Mucosa of stomach (tissue), 1 donor: ENCODE measurements at regions not wholly inside any gene's neighbourhood (a gene's known extent, or its start where the extent isn't known, plus 50 kb on each side); places are given as distances from the start of the nearest gene placed in this dataset.

ENCODE experiments used
- H3K27me3 ChIP-seq: one replicate; pipeline ENCODE4 v1.7.0; 2013; ENCODE audit warnings: mild to moderate bottlenecking, low read length; ENCODE audit not compliant: control insufficient read depth, insufficient read depth
- H3K36me3 ChIP-seq: one replicate; pipeline ENCODE4 v1.7.0; 2013; ENCODE audit warnings: low read length; ENCODE audit not compliant: control insufficient read depth, insufficient read depth
- H3K4me1 ChIP-seq: one replicate; pipeline ENCODE4 v1.7.0; 2013; ENCODE audit warnings: mild to moderate bottlenecking, low read length; ENCODE audit not compliant: control insufficient read depth, insufficient read depth
- H3K4me3 ChIP-seq: one replicate; pipeline ENCODE4 v1.7.0; 2013; ENCODE audit warnings: low read length
- H3K9ac ChIP-seq: one replicate; pipeline ENCODE4 v1.7.0; 2013; ENCODE audit warnings: mild to moderate bottlenecking, low read length, moderate library complexity
- H3K9me3 ChIP-seq: one replicate; pipeline ENCODE4 v1.7.0; 2013; ENCODE audit warnings: mild to moderate bottlenecking, low read length, moderate library complexity; ENCODE audit not compliant: control insufficient read depth
- donor health status: Pancreatic carcinoma.

- H3K4me1 ChIP-seq: no peaks in the 10 kb centered on the region
- no peaks in the 10 kb centered on the region for H3K9me3 ChIP-seq
- H3K9ac ChIP-seq: no peak overlapping the region
- no peaks in the 10 kb centered on the region for H3K27me3 ChIP-seq
- no peaks in the 10 kb centered on the region for H3K36me3 ChIP-seq
- H3K4me3 ChIP-seq: no peak overlapping the region
These were observed 71.2 kb upstream of the ZNF236 start for GRCh38 chr18:76750917-76751890.

DNA sequence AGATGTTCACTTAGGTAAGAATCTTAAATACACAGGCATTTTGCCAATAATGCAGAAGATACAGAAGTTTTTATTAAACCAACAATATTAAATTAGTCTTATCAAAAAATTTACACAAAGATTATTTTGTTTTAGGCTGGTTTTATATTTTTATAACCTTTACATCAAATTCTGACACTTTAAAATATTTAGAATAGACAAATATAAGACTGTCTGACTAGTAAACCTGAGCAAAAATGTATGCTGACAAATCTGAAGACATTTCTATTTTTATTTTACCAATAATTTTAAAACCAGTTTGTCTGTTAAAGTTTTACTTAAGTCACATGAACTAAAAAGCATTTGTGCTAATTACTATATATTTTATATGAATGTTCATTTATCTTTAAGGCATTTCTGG is 72.1 kb upstream of the ZNF236 start:
- H3K9me3 ChIP-seq: no peaks in the 10 kb centered on the region
- no peak overlapping the region for H3K4me3 ChIP-seq
- no peak overlapping the region for H3K9ac ChIP-seq
- no peaks in the 10 kb centered on the region for H3K4me1 ChIP-seq
- no peaks in the 10 kb centered on the region for H3K27me3 ChIP-seq
- no peaks in the 10 kb centered on the region for H3K36me3 ChIP-seq

DNA sequence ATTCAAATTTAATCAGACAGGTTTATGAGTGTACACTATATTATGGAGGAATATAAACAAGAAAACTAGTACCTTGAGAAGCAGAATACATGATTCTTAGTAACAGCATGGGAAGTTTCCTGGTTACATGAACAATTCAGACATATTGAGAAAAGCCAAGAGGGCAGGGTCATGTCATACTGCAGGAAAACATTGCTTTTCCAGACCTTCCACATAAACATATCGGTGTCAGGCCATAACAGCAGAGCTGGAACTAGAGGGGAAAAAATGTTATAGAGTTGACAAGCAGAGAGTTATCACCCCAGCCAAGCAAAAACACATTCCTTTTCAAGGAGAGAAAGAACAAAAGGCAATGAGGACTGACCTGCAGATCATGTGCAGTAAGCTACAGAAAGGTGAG is 74.7 kb upstream of the ZNF236 start:
- no peak overlapping the region for H3K9ac ChIP-seq
- no peak overlapping the region for H3K4me3 ChIP-seq
- no peaks in the 10 kb centered on the region for H3K27me3 ChIP-seq
- H3K9me3 ChIP-seq: no peaks in the 10 kb centered on the region
- no peaks in the 10 kb centered on the region for H3K36me3 ChIP-seq
- H3K4me1 ChIP-seq: no peaks in the 10 kb centered on the region

DNA sequence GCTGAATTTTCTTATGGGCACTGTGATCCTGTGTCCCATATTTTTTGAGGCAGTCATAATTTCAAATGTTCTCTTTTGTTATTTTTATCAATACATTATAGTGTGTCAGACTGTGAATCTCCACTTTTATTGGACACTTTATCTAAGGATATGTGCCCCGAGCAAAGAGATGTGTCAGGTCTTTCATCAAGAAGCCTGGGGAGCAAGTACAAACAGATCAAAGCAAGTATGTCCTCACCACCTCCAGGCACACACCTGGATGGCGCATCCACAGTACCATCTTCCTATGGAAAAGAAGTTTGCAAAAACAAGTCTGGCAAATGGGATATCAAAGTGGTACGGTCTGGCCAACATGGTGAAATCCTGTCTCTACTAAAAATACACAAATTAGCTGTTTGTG is 81.0 kb upstream of the ZNF236 start:
- no peaks in the 10 kb centered on the region for H3K36me3 ChIP-seq
- H3K9ac ChIP-seq: no peak overlapping the region
- no peak overlapping the region for H3K4me3 ChIP-seq
- H3K9me3 ChIP-seq: no peaks in the 10 kb centered on the region
- no peaks in the 10 kb centered on the region for H3K4me1 ChIP-seq
- no peaks in the 10 kb centered on the region for H3K27me3 ChIP-seq

- Histone ChIP-seq H3K36me3 (no peaks in the 10 kb centered on the region), H3K4me3 (no peak overlapping the region), H3K27me3 (peaks cover 4% of the 10 kb centered on the region), H3K4me1 (no peaks in the 10 kb centered on the region), H3K9ac (no peak overlapping the region), H3K9me3 (no peaks in the 10 kb centered on the region)
These were observed 86.0 kb upstream of the ZNF236 start for GRCh38 chr18:76736309-76736708.

- H3K27me3 ChIP-seq: peaks cover 4% of the 10 kb centered on the region
- H3K9me3 ChIP-seq: no peaks in the 10 kb centered on the region
- H3K9ac ChIP-seq: no peak overlapping the region
- H3K4me1 ChIP-seq: no peaks in the 10 kb centered on the region
- H3K36me3 ChIP-seq: no peaks in the 10 kb centered on the region
- no peak overlapping the region for H3K4me3 ChIP-seq
These were observed 91.5 kb upstream of the ZNF236 start for GRCh38 chr18:76730901-76731300.

DNA sequence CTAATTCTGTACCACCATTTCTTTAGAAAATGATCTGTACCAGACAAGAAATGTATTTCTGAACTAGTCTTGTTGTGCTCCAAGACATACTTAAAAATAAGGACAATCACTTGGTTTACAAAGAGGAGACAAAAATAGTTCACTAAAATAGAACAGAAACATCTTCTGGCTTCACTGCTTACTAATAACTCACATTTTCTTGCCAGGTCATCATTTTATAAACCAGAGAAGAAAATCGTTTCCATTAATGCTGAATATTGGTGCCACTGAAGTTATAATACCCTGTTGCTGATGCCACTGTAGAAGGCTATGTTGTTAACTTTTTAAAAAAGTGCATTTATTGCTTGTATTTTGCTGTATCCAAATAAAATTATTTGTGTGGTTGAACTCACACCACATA is 94.8 kb upstream of the ZNF236 start:
- no peaks in the 10 kb centered on the region for H3K36me3 ChIP-seq
- H3K27me3 ChIP-seq: no peaks in the 10 kb centered on the region
- H3K9ac ChIP-seq: no peak overlapping the region
- H3K9me3 ChIP-seq: no peaks in the 10 kb centered on the region
- H3K4me3 ChIP-seq: no peak overlapping the region
- no peaks in the 10 kb centered on the region for H3K4me1 ChIP-seq

- no peaks in the 10 kb centered on the region for H3K27me3 ChIP-seq
- H3K4me3 ChIP-seq: no peak overlapping the region
- no peak overlapping the region for H3K9ac ChIP-seq
- no peaks in the 10 kb centered on the region for H3K36me3 ChIP-seq
- H3K9me3 ChIP-seq: no peaks in the 10 kb centered on the region
- H3K4me1 ChIP-seq: no peaks in the 10 kb centered on the region
These were observed 96.9 kb upstream of the ZNF236 start for GRCh38 chr18:76725445-76725844.

DNA sequence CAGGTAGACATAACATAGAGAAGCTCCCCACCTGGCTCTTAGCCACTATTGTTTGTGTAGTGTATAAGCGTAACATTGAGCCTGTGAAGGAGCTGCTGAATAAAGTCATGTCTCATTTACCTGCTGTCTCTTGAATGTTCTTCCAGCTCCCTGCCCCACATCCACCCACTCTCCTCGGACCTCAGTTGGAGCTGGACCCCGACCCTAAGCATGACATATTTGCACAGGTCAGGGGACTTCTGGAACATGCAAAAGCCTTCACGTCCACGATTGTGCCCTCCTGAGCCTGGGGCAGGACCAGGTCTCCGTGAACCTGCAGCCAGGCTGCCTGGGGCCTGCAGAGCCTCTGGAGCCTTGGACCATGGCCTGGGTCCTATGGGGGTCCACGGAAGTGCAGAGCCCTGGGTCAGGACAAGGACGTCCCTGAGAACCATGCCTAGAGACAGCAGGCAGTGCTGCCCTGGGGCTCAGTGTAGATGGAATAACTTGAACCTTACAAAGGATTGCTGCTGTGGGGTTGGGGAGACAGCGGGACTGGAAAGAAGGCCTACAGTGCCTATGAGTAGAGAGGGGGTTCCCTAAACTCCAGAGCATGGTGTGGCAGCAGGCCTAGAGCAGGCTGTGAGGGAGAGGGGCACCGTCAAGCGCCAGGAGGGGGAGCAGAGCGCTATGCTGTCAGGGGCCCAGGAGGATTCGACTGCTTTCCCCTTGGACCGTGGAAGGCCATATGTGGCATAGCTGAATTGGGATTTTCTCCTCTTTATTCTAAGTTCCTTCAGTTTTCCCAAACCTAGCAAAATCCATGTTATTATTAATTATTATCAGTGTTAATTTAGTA is 99.9 kb upstream of the ZNF236 start:
- H3K36me3 ChIP-seq: no peaks in the 10 kb centered on the region
- no peaks in the 10 kb centered on the region for H3K4me1 ChIP-seq
- H3K4me3 ChIP-seq: no peak overlapping the region
- no peak overlapping the region for H3K9ac ChIP-seq
- H3K9me3 ChIP-seq: no peaks in the 10 kb centered on the region
- no peaks in the 10 kb centered on the region for H3K27me3 ChIP-seq

DNA sequence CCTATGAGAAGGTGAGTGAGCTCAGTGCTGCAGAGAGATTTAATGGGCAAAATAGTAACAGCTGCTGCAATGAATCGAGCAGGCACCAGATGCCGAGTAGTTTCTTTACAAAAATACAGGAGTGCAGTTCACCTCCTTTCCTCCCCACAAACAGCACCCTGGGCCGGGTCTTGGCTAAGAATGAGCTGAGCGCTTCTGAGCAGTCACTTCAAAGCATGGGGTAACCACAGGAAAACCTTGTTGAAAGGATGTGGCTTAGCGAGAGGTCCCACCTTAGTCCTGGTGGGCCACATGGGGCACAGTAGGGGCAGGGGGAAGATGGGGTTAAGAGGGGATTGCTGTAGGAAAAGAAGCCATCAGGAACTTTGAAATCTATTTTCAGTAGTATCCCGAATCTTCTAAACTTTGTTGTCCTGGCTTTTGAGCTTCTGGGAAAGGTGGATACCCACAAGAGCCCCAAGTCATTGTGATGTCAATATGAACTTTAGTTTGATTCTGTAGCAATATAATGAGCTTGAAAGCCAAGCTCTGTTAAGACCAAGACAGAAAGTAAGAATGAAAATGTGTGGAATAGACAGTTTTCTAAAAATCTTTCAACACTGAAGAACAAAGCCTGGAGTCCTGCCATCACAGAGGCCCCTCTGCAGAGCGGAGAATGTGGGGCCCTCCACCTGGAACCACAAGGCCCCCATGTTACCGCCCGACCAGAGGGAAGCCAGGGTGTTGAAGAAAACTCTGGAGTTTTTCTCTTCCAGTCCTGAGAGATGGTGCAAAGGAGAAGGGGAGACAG is 101.0 kb upstream of the ZNF236 start:
- no peak overlapping the region for H3K4me3 ChIP-seq
- H3K27me3 ChIP-seq: no peaks in the 10 kb centered on the region
- no peak overlapping the region for H3K9ac ChIP-seq
- H3K36me3 ChIP-seq: no peaks in the 10 kb centered on the region
- H3K9me3 ChIP-seq: no peaks in the 10 kb centered on the region
- no peaks in the 10 kb centered on the region for H3K4me1 ChIP-seq

DNA sequence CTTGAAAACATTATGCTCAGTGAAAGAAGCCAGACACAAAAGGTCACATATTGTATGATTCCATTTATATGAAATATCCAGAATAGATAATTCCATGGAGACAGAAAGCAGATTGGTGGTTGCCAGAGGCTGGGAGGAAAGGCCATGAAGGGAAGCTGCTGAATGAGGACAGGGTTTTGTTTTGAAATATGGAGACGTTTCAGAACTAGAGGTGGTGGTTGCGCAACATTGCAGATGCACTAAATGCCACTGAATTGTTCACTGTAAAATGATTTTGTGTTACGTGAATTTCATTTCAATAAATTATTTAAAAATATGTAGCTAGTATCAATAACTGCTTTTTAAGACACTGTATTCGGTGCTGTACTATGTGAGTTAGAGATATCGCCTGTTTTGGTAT is 101.7 kb upstream of the ZNF236 start:
- H3K27me3 ChIP-seq: no peaks in the 10 kb centered on the region
- H3K9ac ChIP-seq: no peak overlapping the region
- no peaks in the 10 kb centered on the region for H3K36me3 ChIP-seq
- H3K4me3 ChIP-seq: no peak overlapping the region
- H3K9me3 ChIP-seq: no peaks in the 10 kb centered on the region
- no peaks in the 10 kb centered on the region for H3K4me1 ChIP-seq
